Thyroid gland (tissue), 4 donors: ENCODE measurements at regions not wholly inside any gene's neighbourhood (a gene's known extent, or its start where the extent isn't known, plus 50 kb on each side); places are given as distances from the start of the nearest gene placed in this dataset.

Source experiments
- CTCF ChIP-seq, 6 experiments: fragments of 200-600 bp in 3 of 6; fragments of 450-650 bp in 3 of 6; sonication (generic) in 3 of 6; IDR thresholded peaks; one replicate each; pipeline ENCODE4 v1.5.1; 2016 to 2019; ENCODE audit warnings: antibody characterized with exemption in 6 of 6, mild to moderate bottlenecking in 2 of 6, inconsistent platforms in 1 of 6, moderate library complexity in 1 of 6
- POLR2A ChIP-seq, 2 donors: fragments of 450-650 bp; IDR thresholded peaks; one replicate each; pipeline ENCODE4 v1.6.1; 2017; ENCODE audit warnings: antibody characterized with exemption in 2 of 2, mild to moderate bottlenecking in 2 of 2, moderate library complexity in 1 of 2

- no peak for TF ChIP-seq CTCF (IDR thresholded peaks at IDR 0.05)
- no peak for TF ChIP-seq POLR2A (IDR thresholded peaks at IDR 0.05)
Measured at GRCh38 chr3:73292220-73292619, 230.8 kb downstream of the EBLN2 start.
